B cell (primary cell): ENCODE measurements at regions not wholly inside any gene's neighbourhood (a gene's known extent, or its start where the extent isn't known, plus 50 kb on each side); places are given as distances from the start of the nearest gene placed in this dataset.

Experiments
- ATAC-seq: fragments of 200-7000 bp; cut with Tn5 transposase; one replicate; pipeline ENCODE4 v1.10.0; 2021; ENCODE audit warnings: low read depth, mild to moderate bottlenecking, moderate number of reproducible peaks, moderate library complexity
- CTCF ChIA-PET: fragments of 350-600 bp; sonication (Branson Sonifier 250); formaldehyde crosslinking; loops from one replicate; lab custom pipeline; 2021; ENCODE audit warnings: antibody characterized with exemption, inconsistent platforms; lab: Charles Lee
- POLR2A ChIA-PET: fragments of 350-600 bp; sonication (Branson Sonifier 250); formaldehyde crosslinking; loops from one replicate; lab custom pipeline; 2021; ENCODE audit warnings: antibody characterized with exemption; lab: Charles Lee
- DNase-seq: peaks from one replicate; pipeline ENCODE4 v3.0.0; 2013
- H2AFZ ChIP-seq: 2 replicates; pipeline ENCODE4 v1.6.1; 2012; ENCODE audit warnings: mild to moderate bottlenecking, low read depth, low read length; ENCODE audit not compliant: insufficient read depth, poor library complexity, severe bottlenecking
- H3K27ac ChIP-seq, 2 donors: 1 replicate in 1 of 2; 2 replicates in 1 of 2; pipeline ENCODE4 v1.5.1; 2012 to 2013; ENCODE audit warnings: low read length in 2 of 2, mild to moderate bottlenecking in 2 of 2, moderate library complexity in 1 of 2
- H3K27me3 ChIP-seq, 4 experiments: fragments of 200-600 bp in 1 of 4; sonication (generic) in 1 of 4; replicated peaks in 1 of 4; 1 replicate in 2 of 4; 2 replicates in 2 of 4; pipeline versions ENCODE4 v1.6.1 to v1.7.0; 2013 to 2016; ENCODE audit warnings: low read length in 3 of 4, mild to moderate bottlenecking in 2 of 4, mixed read lengths in 1 of 4, moderate library complexity in 1 of 4; ENCODE audit not compliant: insufficient read depth in 4 of 4, control insufficient read depth in 3 of 4; ENCODE audit errors: control extremely low read depth in 1 of 4
- H3K36me3 ChIP-seq, 2 experiments: replicated peaks in 1 of 2; 1 replicate in 1 of 2; 2 replicates in 1 of 2; pipeline versions ENCODE4 v1.6.1 to v1.7.1; 2013; ENCODE audit warnings: low read length in 1 of 2; ENCODE audit not compliant: insufficient read depth in 2 of 2, control insufficient read depth in 1 of 2; ENCODE audit errors: control extremely low read depth in 1 of 2, extremely low read depth in 1 of 2
- H3K4me1 ChIP-seq, 2 donors: fragments of 200-600 bp in 1 of 2; sonication (generic) in 1 of 2; 1 replicate in 1 of 2; 2 replicates in 1 of 2; pipeline versions ENCODE4 v1.5.1 to v1.6.1; 2013 to 2017; ENCODE audit warnings: low read length in 2 of 2; ENCODE audit not compliant: control insufficient read depth in 2 of 2, insufficient read depth in 2 of 2
- H3K4me2 ChIP-seq: replicated peaks from 2 replicates; pipeline ENCODE3; 2012; ENCODE audit warnings: mild to moderate bottlenecking, low read depth, low read length; ENCODE audit not compliant: poor library complexity, severe bottlenecking
- H3K4me3 ChIP-seq, 5 experiments: fragments of 200-600 bp in 1 of 5; sonication (generic) in 1 of 5; 1 replicate in 3 of 5; 2 replicates in 2 of 5; pipeline versions ENCODE4 v1.5.1 to v1.7.0; 2011 to 2016; ENCODE audit warnings: low read length in 4 of 5, mild to moderate bottlenecking in 4 of 5, low read depth in 2 of 5, control low read depth in 1 of 5, moderate library complexity in 1 of 5; ENCODE audit not compliant: insufficient read depth in 1 of 5; ENCODE audit errors: control extremely low read depth in 1 of 5, extremely low read depth in 1 of 5
- H3K79me2 ChIP-seq: fragments of 200-600 bp; sonication (generic); one replicate; pipeline ENCODE4 v1.6.0; 2016; ENCODE audit warnings: low read length; ENCODE audit not compliant: control insufficient read depth, insufficient read depth
- H3K9ac ChIP-seq: fragments of 200-600 bp; sonication (generic); 2 replicates; pipeline ENCODE4 v1.6.1; 2017; ENCODE audit warnings: mild to moderate bottlenecking, low read length, moderate library complexity
- H3K9me3 ChIP-seq, 3 donors: one replicate each; pipeline versions ENCODE4 v1.6.1 to v1.7.1; 2013; ENCODE audit warnings: low read length in 2 of 3; ENCODE audit not compliant: control insufficient read depth in 2 of 3, insufficient read depth in 1 of 3; ENCODE audit errors: control extremely low read depth in 1 of 3
- H4K20me1 ChIP-seq: 2 replicates; pipeline ENCODE4 v1.6.0; 2012; ENCODE audit warnings: mild to moderate bottlenecking, low read length; ENCODE audit not compliant: insufficient read depth, control insufficient read depth, poor library complexity, severe bottlenecking
- H3K27ac Mint-ChIP-seq: one replicate; pipeline ENCODE4 v1.8.0; 2021; ENCODE audit warnings: mixed read lengths
- H3K27me3 Mint-ChIP-seq: one replicate; pipeline ENCODE4 v1.8.0; 2021; ENCODE audit warnings: mixed read lengths
- H3K4me1 Mint-ChIP-seq: one replicate; pipeline ENCODE4 v1.8.0; 2021; ENCODE audit warnings: mixed read lengths
- H3K4me3 Mint-ChIP-seq: one replicate; pipeline ENCODE4 v1.8.0; 2021; ENCODE audit warnings: mixed read lengths
- H3K9me3 Mint-ChIP-seq: one replicate; pipeline ENCODE4 v1.8.0; 2022; ENCODE audit warnings: mixed read lengths; ENCODE audit not compliant: insufficient read depth
- EZH2 ChIP-seq: IDR thresholded peaks from 2 replicates; pipeline ENCODE4 v1.6.1; 2012; ENCODE audit warnings: borderline replicate concordance, low read depth, mild to moderate bottlenecking, moderate library complexity, low read length; ENCODE audit not compliant: insufficient read depth, poor library complexity, severe bottlenecking
- WGBS: methylation state at CpG from one replicate; pipeline ENCODE4 v1.1.5; 2013; ENCODE audit warnings: missing lambda C conversion rate; ENCODE audit not compliant: insufficient coverage; 5-methylcytosine and 5-hydroxymethylcytosine counted together
- intact Hi-C: fragments of 100-400 bp; cut with micrococcal nuclease; formaldehyde crosslinking; loops from one replicate; pipeline ENCODE4 v1.10.0; 2022
- TF ChIP-seq, protein P1 (sequence below): fragments of 200-600 bp; IDR thresholded peaks from one replicate; pipeline ENCODE4 v1.8.0; 2022; ENCODE audit warnings: antibody characterized with exemption, mild to moderate bottlenecking

DNA sequence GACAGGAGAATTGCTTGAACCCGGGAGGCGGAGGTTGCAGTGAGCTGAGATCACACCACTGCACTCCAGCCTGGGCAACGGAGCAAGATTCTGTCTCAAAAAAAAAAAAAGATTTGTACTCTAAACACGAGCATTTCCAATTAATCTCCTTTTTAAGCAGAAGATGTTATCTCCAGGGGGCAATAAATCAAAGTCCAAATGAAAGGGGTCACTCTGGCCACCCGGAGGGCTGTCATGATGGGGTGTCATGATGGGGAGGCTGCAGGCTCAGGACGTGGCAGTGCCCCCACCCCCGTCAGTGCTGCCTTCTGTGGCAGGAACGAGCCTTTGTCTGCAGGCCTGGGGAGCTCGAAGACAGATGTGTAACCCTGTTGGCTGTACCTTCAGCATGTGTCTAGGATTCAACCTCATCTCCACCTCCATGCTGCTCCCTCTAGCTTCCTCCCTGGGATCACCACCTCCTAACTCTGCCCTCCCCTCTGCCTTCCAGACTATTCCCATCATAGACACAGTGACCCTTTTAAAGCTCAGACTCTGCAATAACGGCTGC, 76.9 kb upstream of the YWHAQ start:
- Histone ChIP-seq H3K9ac (no peak overlapping the region), H3K4me3 (no peak overlapping the region), H3K4me2 (no peak overlapping the region), H3K36me3 (no peaks in the 10 kb centered on the region), H3K27ac (no peak overlapping the region), H2AFZ (no peak overlapping the region), H3K9me3 (peaks cover 0 to 8% (median 0%) of the 10 kb centered on the region in 3 donors), H3K4me1 (peaks cover 0 to 4% of the 10 kb centered on the region in 2 donors), H4K20me1 (no peaks in the 10 kb centered on the region), H3K27me3 (peaks cover 0 to 4% (median 0%) of the 10 kb centered on the region in 4 experiments), H3K79me2 (no peaks in the 10 kb centered on the region)
- Mint-ChIP-seq H3K9me3 (no peaks in the 10 kb centered on the region), H3K4me3 (no peak overlapping the region), H3K27me3 (no peaks in the 10 kb centered on the region), H3K4me1 (no peaks in the 10 kb centered on the region), H3K27ac (no peak overlapping the region)
- ATAC-seq (no peak), DNase-seq (no peak)
- ChIA-PET CTCF (no interaction called here), POLR2A (no interaction called here)
- WGBS: 90% methylated on average over 6 of the region's 10 CpGs
- intact Hi-C loops: no loop called here
- TF ChIP-seq, protein P1, sequence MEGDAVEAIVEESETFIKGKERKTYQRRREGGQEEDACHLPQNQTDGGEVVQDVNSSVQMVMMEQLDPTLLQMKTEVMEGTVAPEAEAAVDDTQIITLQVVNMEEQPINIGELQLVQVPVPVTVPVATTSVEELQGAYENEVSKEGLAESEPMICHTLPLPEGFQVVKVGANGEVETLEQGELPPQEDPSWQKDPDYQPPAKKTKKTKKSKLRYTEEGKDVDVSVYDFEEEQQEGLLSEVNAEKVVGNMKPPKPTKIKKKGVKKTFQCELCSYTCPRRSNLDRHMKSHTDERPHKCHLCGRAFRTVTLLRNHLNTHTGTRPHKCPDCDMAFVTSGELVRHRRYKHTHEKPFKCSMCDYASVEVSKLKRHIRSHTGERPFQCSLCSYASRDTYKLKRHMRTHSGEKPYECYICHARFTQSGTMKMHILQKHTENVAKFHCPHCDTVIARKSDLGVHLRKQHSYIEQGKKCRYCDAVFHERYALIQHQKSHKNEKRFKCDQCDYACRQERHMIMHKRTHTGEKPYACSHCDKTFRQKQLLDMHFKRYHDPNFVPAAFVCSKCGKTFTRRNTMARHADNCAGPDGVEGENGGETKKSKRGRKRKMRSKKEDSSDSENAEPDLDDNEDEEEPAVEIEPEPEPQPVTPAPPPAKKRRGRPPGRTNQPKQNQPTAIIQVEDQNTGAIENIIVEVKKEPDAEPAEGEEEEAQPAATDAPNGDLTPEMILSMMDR: no peak
- no peak for TF ChIP-seq EZH2

DNA sequence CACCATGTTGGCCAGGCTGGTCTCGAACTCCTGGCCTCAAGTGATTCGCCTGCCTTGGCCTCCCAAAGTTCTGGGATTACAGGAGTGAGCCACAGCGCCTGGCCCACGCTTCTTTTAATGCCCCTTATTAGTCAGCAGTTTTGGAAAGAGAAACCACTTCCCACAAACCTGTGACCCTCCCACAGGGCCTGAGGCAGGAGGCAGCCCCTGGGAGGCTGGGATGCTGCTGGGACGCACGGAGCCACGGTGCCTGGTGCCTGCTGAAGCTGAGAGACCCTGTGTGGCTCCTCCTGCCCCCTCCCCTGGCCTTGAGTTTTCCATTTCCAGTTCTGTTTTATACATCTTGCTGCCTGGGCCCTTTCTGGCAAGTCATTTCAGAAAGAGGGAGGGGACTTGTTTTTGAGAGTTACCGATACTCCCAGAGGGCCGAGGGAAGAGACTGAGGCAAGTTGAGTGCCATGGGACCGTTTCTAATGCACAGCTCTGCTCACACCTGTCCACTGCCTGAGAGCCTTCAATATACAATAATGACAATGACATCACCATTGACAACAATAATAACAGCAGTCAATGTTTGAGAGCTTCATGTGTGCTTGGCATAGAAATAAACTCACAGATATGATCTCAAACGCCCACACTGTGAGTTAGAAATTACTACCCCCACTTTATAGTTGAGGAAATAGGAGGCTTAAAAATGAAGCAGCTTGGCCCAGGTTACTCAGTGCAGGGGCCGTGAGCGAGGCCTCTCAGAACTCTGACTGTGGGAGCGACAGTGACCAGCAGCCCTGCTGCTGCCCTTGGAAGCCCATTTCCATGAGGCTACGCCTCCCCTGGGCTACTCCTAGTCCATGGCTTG, 78.1 kb upstream of the YWHAQ start:
- 79% methylated on average over 14 of the region's 15 CpGs for WGBS
- no peaks in the 10 kb centered on the region for H3K4me1 ChIP-seq
- DNase-seq (no peak), ATAC-seq (no peak)
- CTCF ChIA-PET: no interaction called here
- peaks cover 0 to 8% (median 0%) of the 10 kb centered on the region in 3 donors for H3K9me3 ChIP-seq
- H3K79me2 ChIP-seq: no peaks in the 10 kb centered on the region
- intact Hi-C loops: no loop called here
- no peak overlapping the region for H3K4me2 ChIP-seq
- Mint-ChIP-seq H3K4me1 (no peaks in the 10 kb centered on the region), H3K9me3 (no peaks in the 10 kb centered on the region), H3K27ac (no peak overlapping the region), H3K4me3 (no peak overlapping the region), H3K27me3 (no peaks in the 10 kb centered on the region)
- H3K9ac ChIP-seq: no peak overlapping the region
- H3K27me3 ChIP-seq: no peaks in the 10 kb centered on the region
- POLR2A ChIA-PET: no interaction called here
- TF ChIP-seq EZH2: no peak
- TF ChIP-seq, protein P1: no peak
- H2AFZ ChIP-seq: no peak overlapping the region
- no peak overlapping the region for H3K27ac ChIP-seq
- H4K20me1 ChIP-seq: no peaks in the 10 kb centered on the region
- H3K36me3 ChIP-seq: no peaks in the 10 kb centered on the region
- no peak overlapping the region for H3K4me3 ChIP-seq
